ENCODE measurements at regions not wholly inside any gene's neighbourhood (a gene's known extent, or its start where the extent isn't known, plus 50 kb on each side); places are given as distances from the start of the nearest gene placed in this dataset.

- no peak for TF ChIP-seq CTCF (IDR thresholded peaks at IDR 0.05)
- TF ChIP-seq POLR2A (IDR thresholded peaks at IDR 0.05) = no peak
- TF ChIP-seq POLR2AphosphoS5 (IDR thresholded peaks at IDR 0.05) = no peak
Observed at GRCh38 chr5:136453986-136454758, 88.8 kb upstream of the TRPC7 start.
